ENCODE measurements at regions not wholly inside any gene's neighbourhood (a gene's known extent, or its start where the extent isn't known, plus 50 kb on each side); places are given as distances from the start of the nearest gene placed in this dataset.

GRCh38 chr6:156174031-156174890 lies 602.9 kb upstream of the ARID1B start:
- DNase-seq = peak; percentile 24

DNA sequence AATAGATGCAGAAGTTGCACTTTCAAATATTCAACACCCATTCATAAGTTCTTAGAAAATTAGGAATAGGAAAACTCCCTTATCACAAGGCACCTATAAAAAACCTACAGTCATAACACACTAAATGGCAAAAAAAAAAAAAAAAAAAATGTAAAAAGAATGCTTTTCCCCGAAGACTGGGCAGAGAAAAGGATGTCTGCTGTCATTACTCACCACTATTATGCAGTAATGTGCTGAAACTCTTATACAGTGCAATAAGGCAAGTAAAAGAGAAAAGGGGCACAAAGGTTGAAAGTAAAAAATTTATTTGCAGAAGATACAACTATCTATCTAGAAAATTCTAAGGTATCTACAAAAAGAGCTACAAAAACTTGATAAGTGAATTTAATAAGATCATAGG lies 607.8 kb upstream of the ARID1B start:
- no peak for DNase-seq

DNA sequence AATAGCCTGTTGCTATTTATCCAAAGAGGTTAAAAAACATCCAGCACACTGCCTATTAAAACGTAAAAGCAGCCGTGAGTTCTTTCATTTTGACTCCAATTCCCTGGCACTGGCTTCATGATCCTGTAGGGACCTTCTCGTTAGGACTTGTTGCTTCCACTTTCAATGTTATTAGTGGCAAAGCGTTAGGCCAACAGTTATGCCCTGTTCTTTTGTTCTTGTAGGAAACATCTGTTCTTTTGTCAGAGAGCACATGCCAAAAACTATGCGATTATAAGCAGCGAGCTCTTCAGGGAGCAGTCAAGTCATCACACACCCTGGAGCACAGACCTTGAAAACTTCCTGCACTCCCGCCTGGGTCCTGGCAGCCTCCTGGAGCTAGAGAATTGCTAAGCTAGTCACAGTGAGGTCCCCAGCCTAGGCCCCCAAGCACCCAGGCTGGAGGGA lies 609.5 kb upstream of the ARID1B start:
- no peak for DNase-seq

DNA sequence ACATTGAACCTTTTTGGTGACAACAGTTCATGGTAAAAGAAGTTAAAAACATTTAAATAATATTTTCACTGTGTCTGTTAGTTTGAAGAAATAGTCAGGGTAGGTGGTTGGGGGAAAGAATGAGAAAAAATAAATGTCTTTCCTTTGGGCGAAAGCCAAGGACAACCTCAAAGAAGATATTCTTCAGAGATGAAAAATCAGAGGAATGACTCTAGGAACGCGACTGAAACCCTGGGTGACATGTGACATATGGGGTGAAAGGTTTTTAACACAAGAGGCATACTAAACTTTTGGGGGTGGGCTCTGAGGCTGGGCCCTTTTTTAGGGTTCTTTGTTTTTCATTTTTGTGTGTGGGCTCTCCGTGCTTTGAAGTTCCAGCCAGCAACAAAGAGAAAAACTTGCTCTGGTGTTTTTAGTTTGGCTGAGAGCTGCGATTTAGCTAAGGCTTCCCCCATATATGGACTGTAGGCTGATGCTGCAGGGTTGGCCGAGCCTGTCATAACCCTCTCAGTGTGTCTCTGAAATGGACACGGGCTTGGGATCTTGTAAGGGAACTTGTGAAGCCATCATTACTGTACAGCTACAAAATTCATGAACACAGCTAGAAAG lies 610.1 kb upstream of the ARID1B start:
- no peak for DNase-seq

DNA sequence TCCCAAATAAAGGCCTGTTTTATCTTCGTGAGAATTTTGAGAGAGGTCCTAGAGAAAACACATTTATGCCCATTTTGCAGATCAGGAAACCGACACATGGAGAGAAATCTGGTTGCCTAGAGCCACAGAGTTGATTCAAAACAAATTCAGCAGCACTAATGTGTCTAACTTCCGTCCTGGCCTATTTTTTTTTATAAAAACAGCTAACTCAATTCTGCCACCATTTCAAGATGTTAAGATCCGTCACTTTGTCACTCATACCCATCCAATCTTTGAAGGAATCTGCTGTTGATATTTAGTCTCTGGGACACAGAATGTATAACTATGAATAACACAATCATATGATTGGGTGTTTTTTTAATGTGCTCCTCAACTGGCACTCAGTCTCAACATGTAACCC lies 611.1 kb upstream of the ARID1B start:
- DNase-seq = no peak

DNA sequence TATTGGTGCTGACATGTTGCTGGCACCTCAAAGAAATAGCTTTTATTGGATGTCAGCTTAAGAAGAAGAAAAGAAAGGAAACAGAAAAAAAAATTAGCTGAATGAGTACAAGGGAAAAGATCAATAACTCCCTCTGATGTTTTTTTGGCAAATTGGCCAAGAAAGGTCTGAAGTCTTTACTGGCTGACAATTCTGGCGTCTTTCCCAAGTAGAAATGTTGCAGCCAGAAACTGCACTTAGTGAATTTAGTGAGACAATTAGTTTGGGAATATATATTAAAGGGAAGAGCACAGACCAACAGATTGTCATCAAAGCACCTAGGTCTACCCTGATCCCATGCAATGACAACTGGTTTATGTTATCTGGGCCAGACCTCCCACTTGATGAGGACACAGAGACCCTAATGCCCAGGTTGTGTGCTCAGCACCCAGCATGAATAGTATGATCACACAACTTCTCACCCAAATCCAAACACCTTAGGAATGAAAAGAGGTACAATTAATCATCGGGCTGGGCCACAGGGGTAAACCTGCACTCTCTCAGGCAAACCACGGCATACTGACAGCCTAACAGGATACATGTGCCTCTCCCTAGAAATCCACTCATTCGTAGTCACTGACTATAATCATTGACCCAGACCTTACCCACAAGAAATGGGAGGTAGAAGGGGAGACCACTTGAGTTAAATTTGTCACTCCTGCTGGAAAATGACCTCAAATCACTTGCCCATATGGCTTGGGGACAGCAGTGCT lies 612.3 kb upstream of the ARID1B start:
- DNase-seq = no peak

DNA sequence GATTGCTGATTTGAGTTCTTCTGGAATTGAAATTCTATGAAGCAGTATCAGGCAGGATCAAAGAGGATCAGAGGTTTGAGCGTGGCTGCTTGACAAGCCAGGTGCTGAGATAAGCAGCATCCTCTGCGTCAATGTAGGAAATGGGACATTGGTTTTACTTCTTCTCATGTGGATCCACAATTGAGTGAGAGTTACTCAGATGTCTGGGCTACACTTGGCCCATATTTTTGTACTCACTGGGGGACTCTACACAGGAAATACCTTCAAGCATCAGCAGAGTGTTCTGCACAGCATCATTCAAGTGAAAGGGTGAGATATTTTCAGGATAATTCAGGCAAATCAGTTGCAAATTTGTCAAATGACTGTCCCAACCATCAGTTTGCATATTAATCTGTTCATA lies 613.9 kb upstream of the ARID1B start:
- DNase-seq = no peak

DNA sequence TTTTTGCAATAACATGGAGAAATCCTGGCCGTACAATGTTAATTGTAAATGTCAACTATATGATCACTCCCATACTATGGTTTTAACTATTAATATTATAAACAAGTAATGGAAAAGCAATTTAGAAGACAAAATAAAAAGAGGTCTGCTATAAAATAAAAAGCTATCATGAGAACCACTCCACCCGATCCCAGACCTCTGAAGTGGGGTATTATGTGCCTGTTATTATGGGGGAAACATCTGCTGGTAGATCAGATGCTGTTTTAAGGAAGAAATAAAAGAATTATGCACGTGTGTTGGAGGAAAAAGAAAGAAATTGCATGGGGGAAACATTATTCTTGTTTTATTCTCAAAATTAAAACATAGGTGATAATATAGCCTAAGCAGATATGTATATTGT lies 615.7 kb upstream of the ARID1B start:
- no peak for DNase-seq

DNA sequence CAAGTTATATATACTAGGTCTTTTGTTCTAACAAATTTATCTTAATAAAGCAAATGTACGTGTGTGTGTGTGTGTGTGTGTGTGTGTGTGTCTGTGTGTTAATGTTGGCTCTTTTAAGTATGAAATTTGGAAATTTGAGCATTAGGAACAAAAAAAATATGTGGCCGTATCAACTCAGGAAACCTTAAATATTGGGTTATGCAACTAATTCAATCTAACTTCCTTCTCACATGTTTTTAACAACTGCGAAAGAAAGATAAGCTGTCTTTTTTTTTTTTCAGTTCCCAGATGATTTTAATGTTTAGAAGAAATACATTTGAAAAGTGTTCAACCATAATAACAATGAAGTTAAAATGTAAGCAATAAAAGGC lies 616.4 kb upstream of the ARID1B start:
- no peak for DNase-seq

GRCh38 chr6:156160007-156160794 lies 617.0 kb upstream of the ARID1B start:
- DNase-seq = no peak

- peak; percentile 10 for DNase-seq
These were observed 622.3 kb upstream of the ARID1B start for GRCh38 chr6:156154896-156155295.

DNA sequence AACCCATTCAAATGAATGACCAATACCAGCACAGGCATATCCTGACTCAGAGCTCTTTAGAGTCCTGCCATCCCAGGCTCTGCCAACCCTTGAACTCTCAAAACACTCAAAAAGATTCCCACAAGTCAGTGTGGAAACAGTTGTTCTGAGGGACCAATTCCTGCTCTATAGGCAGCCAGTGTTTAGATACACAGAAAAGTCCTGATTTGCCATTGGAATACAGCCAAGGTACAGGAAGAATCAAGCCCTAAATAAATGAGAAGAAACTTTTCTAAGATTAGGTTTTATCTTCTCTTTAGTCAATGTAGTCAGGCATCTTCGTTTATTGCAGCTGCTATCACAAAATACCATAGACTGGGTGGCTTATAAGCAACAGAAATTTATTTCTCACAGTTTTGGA lies 626.8 kb upstream of the ARID1B start:
- DNase-seq = no peak

GRCh38 chr6:156146891-156147290 lies 630.3 kb upstream of the ARID1B start:
- DNase-seq = no peak

DNA sequence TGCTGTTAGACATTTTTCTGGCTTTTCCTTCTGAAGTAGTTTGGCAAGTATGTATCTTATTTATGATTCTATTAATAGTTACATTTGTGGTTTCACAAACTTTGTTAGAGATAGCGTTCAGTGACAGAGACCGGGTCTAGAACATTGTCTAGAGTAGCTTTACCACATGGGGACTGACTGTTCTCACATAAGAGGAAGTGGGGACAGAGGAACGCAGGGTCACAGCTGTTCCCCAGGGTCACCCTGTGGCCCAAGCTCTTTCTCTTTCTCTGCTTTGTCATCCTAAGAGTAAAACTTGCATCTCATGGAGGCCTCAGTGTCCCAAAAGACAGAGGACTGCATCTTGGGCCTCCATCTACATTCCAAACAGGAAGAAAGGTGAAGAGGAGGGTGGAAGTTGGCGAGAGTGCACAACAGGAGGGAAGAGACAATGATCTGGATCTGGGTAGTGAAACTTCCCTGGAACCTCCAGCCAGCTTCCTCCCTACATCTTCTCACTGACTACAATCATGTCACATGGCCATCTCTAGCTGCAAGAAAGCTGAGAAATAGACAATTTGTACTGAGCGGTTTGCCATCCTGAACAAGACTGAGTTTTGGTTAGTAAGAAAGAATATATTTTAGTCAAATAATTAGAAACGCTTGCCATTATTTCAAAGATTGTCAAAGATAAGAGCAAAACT lies 645.8 kb upstream of the ARID1B start:
- no peak for DNase-seq

DNA sequence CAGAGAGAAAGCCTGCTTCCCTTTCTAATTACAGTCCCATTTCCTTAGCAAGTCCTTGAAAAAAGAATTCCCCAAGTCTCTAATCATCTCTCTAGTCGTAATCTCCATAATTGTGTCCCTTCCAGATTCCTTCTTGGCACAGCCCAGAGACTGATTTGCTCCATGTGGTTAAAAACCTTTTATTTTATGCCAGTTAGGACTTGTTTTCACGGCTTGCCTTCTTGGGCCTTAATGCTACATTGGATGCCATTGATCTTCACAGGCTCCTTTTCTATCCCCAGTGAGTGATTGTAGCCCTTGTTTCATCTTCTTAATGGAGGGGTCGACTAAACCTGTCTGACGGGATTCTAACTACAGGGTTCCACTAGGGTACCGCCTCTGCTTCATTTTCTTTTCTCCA lies 650.6 kb upstream of the ARID1B start:
- no peak for DNase-seq

- no peak for DNase-seq
These were observed 651.3 kb upstream of the ARID1B start for GRCh38 chr6:156125844-156126243.

DNA sequence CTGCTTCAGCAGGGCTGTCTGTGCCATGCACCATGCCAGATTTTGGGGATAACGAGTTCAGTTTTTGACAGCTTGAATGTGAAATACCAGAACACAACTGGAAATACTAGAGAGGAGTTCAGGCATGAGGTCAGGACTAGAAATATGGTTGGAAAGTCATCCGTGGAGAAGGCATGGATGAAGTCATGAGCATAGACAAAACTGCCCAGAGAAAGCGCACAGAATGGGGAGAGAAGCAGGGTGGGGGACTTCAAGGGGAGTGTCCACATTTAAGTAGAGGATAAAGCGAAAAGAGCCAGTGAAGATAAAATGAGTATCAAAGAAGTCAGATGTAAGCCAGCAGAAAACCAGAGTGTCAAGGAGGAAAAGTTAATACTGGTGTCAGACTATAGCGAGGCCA lies 653.4 kb upstream of the ARID1B start:
- no peak for DNase-seq

DNA sequence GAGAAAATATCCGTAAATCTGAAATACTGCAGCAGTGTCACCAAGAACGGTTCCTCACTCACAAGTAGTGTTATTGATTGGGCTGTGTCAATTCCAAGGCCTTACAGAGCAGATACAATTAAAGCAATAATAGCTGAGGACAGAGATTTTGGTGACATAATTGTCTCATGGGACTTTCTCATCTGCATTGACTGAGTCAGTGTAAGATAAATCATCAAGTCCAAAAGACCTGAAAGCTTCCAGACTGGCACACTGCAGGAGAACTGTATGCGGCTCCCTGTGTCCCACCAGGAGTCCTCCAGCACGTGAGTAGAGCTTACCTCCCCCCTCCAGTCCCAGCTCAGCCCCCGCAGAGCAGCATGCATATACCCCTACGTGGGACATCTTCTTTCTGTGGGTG lies 655.2 kb upstream of the ARID1B start:
- DNase-seq = no peak

DNA sequence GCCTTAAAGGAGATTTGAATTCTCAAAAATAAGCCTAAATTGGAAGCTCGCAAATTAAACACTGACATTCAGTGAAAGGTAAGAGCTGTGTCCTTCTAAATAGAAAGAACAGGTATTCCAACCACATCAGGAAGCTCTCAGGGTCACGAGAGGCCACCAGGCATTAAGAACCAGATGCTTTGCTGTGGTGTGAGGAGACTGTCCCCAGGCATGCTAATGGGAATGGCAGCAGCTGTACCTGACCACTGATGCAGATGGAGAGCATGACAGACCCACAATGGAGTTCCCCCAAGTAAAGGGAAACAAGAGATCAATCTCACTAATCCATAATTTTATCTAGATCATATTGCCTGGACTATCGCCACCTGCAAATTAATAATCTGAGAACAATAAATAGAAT lies 658.9 kb upstream of the NOX3 start:
- no peak for DNase-seq

- DNase-seq = no peak
These were observed 658.0 kb upstream of the NOX3 start for GRCh38 chr6:156113631-156114030.

- no peak for DNase-seq
These were observed 656.3 kb upstream of the NOX3 start for GRCh38 chr6:156111913-156112312.

DNA sequence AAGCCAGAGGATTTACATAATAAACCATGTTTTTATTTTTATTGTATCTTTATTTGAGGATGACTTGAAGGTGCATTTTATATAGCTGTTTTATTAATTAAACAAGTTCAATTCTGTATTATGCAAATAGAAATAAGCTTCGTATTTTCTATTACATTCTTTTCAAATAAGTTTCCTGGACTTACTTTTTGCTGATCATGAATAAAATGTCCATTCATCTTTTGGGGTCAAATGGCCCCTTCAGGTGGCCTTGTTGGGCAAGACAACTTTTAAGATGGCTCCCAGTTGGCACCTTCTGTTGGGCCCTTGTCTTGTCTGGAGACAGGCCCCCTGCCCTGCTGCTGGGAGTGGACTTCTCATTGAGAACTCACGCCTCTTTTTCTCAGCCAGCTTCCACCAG lies 654.6 kb upstream of the NOX3 start:
- no peak for DNase-seq

DNA sequence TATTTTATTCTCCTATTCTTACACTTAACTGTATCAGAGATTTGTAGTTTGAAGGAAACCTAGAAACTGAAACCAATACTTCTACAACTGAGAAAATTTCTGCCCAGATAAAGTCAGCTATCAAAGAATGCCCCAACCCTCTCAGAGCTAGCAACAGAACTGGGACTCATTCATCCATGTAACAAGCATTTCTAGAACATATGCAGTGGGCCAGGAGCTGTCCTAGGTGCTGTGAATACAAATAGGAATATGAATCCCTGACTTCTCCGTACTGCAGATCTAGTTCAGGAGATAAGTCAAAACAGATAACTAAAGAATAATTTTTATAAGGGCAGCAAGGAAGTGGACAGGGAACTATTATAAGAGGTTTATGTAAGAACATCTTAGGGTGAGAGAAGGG lies 654.1 kb upstream of the NOX3 start:
- no peak for DNase-seq

Measured in activated naive CD4-positive, alpha-beta T cell treated with Interleukin-2 at 50 U/mL for 16 hours (primary cell).